Loucy (cell line): ENCODE measurements at regions not wholly inside any gene's neighbourhood (a gene's known extent, or its start where the extent isn't known, plus 50 kb on each side); places are given as distances from the start of the nearest gene placed in this dataset.

Source experiments
- H2AFZ ChIP-seq: fragments of 200-600 bp; sonication (generic); 2 replicates; pipeline ENCODE4 v1.6.0; 2016; ENCODE audit warnings: antibody characterized with exemption, mild to moderate bottlenecking, low read length, moderate library complexity
- H3F3A ChIP-seq: fragments of 200-600 bp; 2 replicates; pipeline ENCODE4 v1.6.0; 2016; ENCODE audit warnings: antibody characterized with exemption, low read depth, mild to moderate bottlenecking
- H3K27me3 ChIP-seq: fragments of 200-600 bp; sonication (generic); 2 replicates; pipeline ENCODE4 v1.6.1; 2014; ENCODE audit warnings: low read length, mild to moderate bottlenecking; ENCODE audit not compliant: insufficient read depth, poor library complexity, severe bottlenecking
- H3K36me3 ChIP-seq: fragments of 200-600 bp; sonication (generic); 2 replicates; pipeline ENCODE4 v1.6.1; 2016; ENCODE audit warnings: low read length; ENCODE audit not compliant: insufficient read depth
- H3K4me1 ChIP-seq: fragments of 200-600 bp; sonication (generic); 2 replicates; pipeline ENCODE4 v1.5.1; 2014; ENCODE audit warnings: low read length, mild to moderate bottlenecking; ENCODE audit not compliant: insufficient read depth, poor library complexity, severe bottlenecking
- H3K4me2 ChIP-seq: fragments of 200-600 bp; sonication (generic); 2 replicates; pipeline ENCODE4 v1.6.0; 2014; ENCODE audit warnings: antibody characterized with exemption, low read length, low read depth, mild to moderate bottlenecking; ENCODE audit not compliant: poor library complexity, severe bottlenecking
- H3K4me3 ChIP-seq: fragments of 200-600 bp; sonication (generic); 2 replicates; pipeline ENCODE4 v1.5.1; 2014; ENCODE audit warnings: low read length, mild to moderate bottlenecking, mixed read lengths; ENCODE audit not compliant: poor library complexity, severe bottlenecking
- H3K79me2 ChIP-seq: fragments of 200-600 bp; sonication (generic); 2 replicates; pipeline ENCODE4 v1.6.1; 2014; ENCODE audit warnings: low read length; ENCODE audit not compliant: insufficient read depth
- H3K9ac ChIP-seq: fragments of 200-600 bp; sonication (generic); 2 replicates; pipeline ENCODE4 v1.6.0; 2014; ENCODE audit warnings: mild to moderate bottlenecking, low read depth, low read length, moderate library complexity; ENCODE audit not compliant: poor library complexity, severe bottlenecking
- H3K9me2 ChIP-seq: fragments of 200-600 bp; sonication (generic); replicated peaks from 2 replicates; pipeline ENCODE4 v1.6.1; 2016; ENCODE audit warnings: low read depth, low read length, mixed read lengths
- H3K9me3 ChIP-seq: fragments of 200-600 bp; sonication (generic); 2 replicates; pipeline ENCODE4 v1.6.1; 2014; ENCODE audit warnings: mild to moderate bottlenecking, antibody characterized with exemption, low read length, low read depth; ENCODE audit not compliant: insufficient read depth
- H4K20me1 ChIP-seq: fragments of 200-600 bp; sonication (generic); 2 replicates; pipeline ENCODE4 v1.6.0; 2014; ENCODE audit warnings: antibody characterized with exemption, low read length, mild to moderate bottlenecking; ENCODE audit not compliant: insufficient read depth, poor library complexity, severe bottlenecking
- CTCF ChIP-seq: fragments of 200-600 bp; sonication (generic); conservative IDR thresholded peaks from 2 replicates; pipeline ENCODE4 v1.5.1; 2014; ENCODE audit warnings: mild to moderate bottlenecking, antibody characterized with exemption, low read length
- EZH2phosphoT487 ChIP-seq: fragments of 200-600 bp; IDR thresholded peaks from 2 replicates; pipeline ENCODE4 v1.6.1; 2018; ENCODE audit warnings: antibody characterized with exemption, mild to moderate bottlenecking, moderate library complexity, borderline replicate concordance

- Histone ChIP-seq H3K4me3 (no peak overlapping the region), H4K20me1 (no peaks in the 10 kb centered on the region), H3K36me3 (no peaks in the 10 kb centered on the region), H2AFZ (no peak overlapping the region), H3K9me3 (0 out of 2 replicates have a peak, but pooled peaks cover 9% of the 10 kb centered on the region), H3K9ac (no peak overlapping the region), H3K4me2 (no peak overlapping the region), H3K9me2 (no peaks in the 10 kb centered on the region), H3K27me3 (no peaks in the 10 kb centered on the region), H3K79me2 (no peaks in the 10 kb centered on the region), H3F3A (no peaks in the 10 kb centered on the region), H3K4me1 (peaks cover 24% of the 10 kb centered on the region)
- TF ChIP-seq EZH2phosphoT487 (no peak), CTCF (no peak)
Measured at GRCh38 chr20:60167812-60168211, 209.6 kb downstream of the CDH26 start.

GRCh38 chr20:60168963-60169362, 210.7 kb downstream of the CDH26 start:
- TF ChIP-seq CTCF (no peak), EZH2phosphoT487 (no peak)
- 0 out of 2 replicates have a peak, but pooled peaks cover 9% of the 10 kb centered on the region for H3K9me3 ChIP-seq
- peaks cover 24% of the 10 kb centered on the region for H3K4me1 ChIP-seq
- no peak overlapping the region for H3K4me2 ChIP-seq
- no peaks in the 10 kb centered on the region for H3F3A ChIP-seq
- no peaks in the 10 kb centered on the region for H4K20me1 ChIP-seq
- H3K36me3 ChIP-seq: no peaks in the 10 kb centered on the region
- H3K4me3 ChIP-seq: no peak overlapping the region
- H3K9me2 ChIP-seq: no peaks in the 10 kb centered on the region
- no peak overlapping the region for H3K9ac ChIP-seq
- no peaks in the 10 kb centered on the region for H3K27me3 ChIP-seq
- H3K79me2 ChIP-seq: no peaks in the 10 kb centered on the region
- H2AFZ ChIP-seq: no peak overlapping the region

- no peaks in the 10 kb centered on the region for H3F3A ChIP-seq
- H3K36me3 ChIP-seq: no peaks in the 10 kb centered on the region
- peaks cover 9% of the 10 kb centered on the region; the same call in 1 of the 2 replicates for H3K9me3 ChIP-seq
- peak overlapping the region; percentile 53 for H3K4me2 ChIP-seq
- TF ChIP-seq CTCF: no peak
- no peak for TF ChIP-seq EZH2phosphoT487
- no peaks in the 10 kb centered on the region for H4K20me1 ChIP-seq
- H3K4me3 ChIP-seq: peak overlapping the region; percentile 43
- peak overlapping the region; percentile 21 for H3K9ac ChIP-seq
- peaks cover 24% of the 10 kb centered on the region for H3K4me1 ChIP-seq
- no peaks in the 10 kb centered on the region for H3K27me3 ChIP-seq
- no peaks in the 10 kb centered on the region for H3K9me2 ChIP-seq
- 0 out of 2 replicates have a peak overlapping the region, but pooled peaks have one; percentile 24 for H2AFZ ChIP-seq
- no peaks in the 10 kb centered on the region for H3K79me2 ChIP-seq
Measured at GRCh38 chr20:60170116-60170515, 211.9 kb downstream of the CDH26 start.
